Choroid plexus epithelial cell (primary cell): ENCODE measurements at regions not wholly inside any gene's neighbourhood (a gene's known extent, or its start where the extent isn't known, plus 50 kb on each side); places are given as distances from the start of the nearest gene placed in this dataset.

ENCODE experiments used
- DNase-seq: peaks from one replicate; pipeline ENCODE4 v3.0.0-alpha.2; 2010; ENCODE audit warnings: low read depth
- H3K4me3 ChIP-seq: 2 replicates; pipeline ENCODE4 v1.5.1; 2011; ENCODE audit warnings: low read depth, mild to moderate bottlenecking, control low read depth, low read length, moderate library complexity
- CTCF ChIP-seq: conservative IDR thresholded peaks from 2 replicates; pipeline ENCODE4 v1.5.1; 2011; ENCODE audit warnings: low read depth, mild to moderate bottlenecking, control low read depth, inconsistent platforms, low read length, moderate library complexity

DNA sequence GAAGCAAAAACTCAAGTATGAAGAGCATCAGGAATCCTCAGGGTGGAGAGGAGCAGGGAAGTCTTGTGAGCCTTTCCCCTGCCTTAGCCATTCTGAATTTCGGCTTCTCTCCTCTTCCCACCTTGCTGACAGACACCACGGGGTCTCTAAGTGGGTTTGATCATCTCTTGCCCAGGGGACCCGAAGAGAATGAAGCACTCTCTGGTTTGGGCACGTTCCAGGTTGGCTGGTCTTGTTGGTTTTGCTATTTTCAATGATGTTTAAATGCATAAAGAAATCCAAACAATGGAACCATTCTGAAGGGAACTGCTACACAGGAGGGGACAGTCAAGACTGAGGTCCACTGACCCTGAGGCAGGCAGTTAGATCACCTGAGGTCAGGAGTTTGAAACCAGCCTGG lies 131.7 kb downstream of the PXDC1 start:
- no peak for DNase-seq
- no peak for TF ChIP-seq CTCF
- H3K4me3 ChIP-seq: no peak overlapping the region

DNA sequence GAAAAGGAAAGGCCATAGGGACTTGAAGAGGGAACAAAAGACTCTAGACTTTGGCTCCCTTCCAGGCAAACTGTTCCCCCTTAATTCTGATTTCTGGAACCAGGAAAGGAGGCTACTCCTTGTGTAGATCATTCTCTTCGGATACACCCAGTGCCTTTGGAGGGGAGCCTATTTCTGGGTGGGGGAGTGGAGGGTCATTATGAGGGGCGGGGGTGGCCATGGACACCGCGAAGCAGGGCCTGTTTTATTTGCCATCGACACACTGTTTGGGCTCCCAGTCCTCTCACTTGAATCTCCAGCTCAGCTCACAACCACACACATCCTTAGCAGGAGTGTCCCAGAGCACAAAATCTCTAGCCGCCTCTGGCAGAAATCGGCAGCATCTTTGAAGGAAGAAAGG lies 132.3 kb downstream of the PXDC1 start:
- no peak for TF ChIP-seq CTCF
- DNase-seq: no peak
- H3K4me3 ChIP-seq: no peak overlapping the region

DNA sequence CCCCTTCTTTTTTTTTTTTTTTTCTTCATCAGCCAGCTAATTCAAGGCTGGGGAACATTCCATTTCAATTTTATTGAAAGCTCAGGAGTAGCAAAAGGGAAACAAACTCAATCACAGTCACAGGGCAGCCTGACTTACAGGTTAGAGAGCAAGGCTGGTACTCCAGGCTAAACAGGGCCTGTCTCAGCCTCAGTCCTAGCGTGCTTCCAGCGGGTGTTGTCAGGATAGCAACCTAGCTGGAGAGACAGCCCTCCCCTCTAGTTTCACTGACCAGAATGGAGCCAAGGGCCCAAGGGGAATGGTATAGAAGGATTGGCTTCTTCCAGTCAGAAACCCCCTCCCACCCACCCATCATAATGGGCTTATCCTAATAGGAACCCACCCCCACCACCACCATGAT lies 132.9 kb downstream of the PXDC1 start:
- no peak overlapping the region for H3K4me3 ChIP-seq
- TF ChIP-seq CTCF: no peak
- no peak for DNase-seq

DNA sequence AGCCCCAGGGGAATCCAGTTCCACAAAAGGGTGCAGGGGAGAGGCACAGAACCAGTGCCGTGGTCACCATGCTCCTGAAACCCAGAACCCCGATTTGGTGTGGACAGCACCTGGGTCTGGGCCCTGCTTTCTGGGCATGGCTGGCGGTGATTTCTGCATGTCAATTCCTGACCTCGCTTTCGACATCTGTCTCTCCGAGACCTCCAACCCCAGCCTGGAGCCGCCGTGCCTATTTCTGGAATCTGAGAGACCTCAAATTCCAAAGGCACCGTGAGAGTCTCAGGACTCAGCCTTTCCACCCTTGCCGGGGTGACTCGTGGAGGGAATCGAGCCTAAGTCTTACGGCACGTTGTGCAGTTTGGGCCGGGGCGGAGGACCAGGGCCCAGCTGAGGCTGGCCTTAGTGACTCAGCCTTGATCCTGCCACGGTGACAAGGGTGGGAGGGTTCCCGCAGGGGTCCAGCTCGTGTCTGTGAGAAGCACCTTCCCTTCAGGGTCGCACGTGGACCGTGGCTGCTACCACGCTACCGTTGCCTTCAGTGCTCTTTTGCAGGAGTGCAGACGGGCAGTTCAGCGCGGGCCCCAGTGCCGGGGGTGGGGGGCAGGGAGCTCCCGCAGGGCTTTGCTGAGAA lies 133.7 kb downstream of the PXDC1 start:
- no peak for DNase-seq
- no peak overlapping the region for H3K4me3 ChIP-seq
- no peak for TF ChIP-seq CTCF

DNA sequence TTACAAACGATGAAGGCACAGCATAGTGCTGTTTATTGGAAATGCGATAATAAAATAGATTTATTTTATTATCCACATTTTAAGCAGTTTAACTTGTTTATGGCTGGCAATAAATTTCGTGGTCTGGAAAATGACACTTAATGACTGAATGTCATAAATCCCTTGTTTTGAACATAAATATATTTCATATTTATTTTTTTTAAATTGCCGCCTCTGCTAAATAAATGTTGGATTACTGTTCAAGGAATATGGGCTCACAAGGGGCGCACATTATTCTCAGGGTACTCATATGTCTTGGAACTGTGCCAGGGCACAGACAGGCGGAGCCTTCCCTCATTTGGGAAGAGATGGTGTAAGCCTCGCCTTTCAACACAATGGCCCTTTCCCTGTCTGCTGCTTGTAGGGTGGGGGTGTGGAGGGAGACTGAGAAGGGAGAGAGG lies 134.3 kb downstream of the PXDC1 start:
- TF ChIP-seq CTCF: no peak
- DNase-seq: no peak
- no peak overlapping the region for H3K4me3 ChIP-seq

DNA sequence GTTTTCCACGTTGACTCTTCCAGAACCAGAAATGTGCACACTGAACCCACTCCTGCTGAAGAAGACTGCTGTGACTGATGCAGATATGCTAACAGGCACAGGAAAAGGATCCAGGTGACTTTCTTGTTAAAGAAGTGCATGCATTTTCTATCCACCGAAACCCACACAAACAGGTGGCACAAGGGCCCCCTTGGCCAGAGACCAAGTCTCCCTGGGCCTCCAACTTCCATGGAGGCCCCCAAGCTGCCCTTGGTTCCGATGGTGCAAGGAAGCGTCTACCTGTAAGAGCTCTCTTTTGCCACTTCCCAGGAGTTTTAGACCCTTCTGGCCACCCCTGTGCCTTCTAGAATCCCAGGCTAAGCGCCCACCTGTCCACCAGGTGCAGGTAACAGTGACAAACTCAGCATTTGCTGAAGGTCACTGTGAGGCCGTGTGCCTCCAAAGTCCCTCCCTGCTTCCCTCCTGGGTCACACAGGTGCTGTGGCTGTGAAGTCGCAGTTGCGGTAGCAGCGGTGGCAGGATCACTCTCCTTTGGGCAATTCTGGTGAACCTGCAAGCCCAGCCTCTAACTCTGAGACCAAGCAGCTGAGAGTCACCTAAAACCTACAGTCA lies 134.8 kb downstream of the PXDC1 start:
- TF ChIP-seq CTCF: no peak
- DNase-seq: no peak
- no peak overlapping the region for H3K4me3 ChIP-seq
